NCI-H2081 (cell line): ENCODE measurements at regions not wholly inside any gene's neighbourhood (a gene's known extent, or its start where the extent isn't known, plus 50 kb on each side); places are given as distances from the start of the nearest gene placed in this dataset.
"Not testable (repeated sequence)": the region's sequence is repeated elsewhere in the genome, so short reads cannot be mapped to it uniquely, and the experiment has no call there.

Source experiments
- DNase-seq, 2 experiments: peaks; one replicate each; lab custom pipeline; 2025; lab: John Stamatoyannopoulos, UW

- no peak for DNase-seq
Observed at GRCh38 chr16:65313936-65314626, 192.2 kb upstream of the CDH11 start.

- no peak for DNase-seq
Observed at GRCh38 chr16:65312795-65313194, 190.9 kb upstream of the CDH11 start.

- no peak for DNase-seq
Observed at GRCh38 chr16:65312071-65312470, 190.2 kb upstream of the CDH11 start.

GRCh38 chr16:65310491-65310890, 188.6 kb upstream of the CDH11 start:
- not testable (repeated sequence) for DNase-seq

GRCh38 chr16:65309354-65309753, 187.5 kb upstream of the CDH11 start:
- DNase-seq: no peak

GRCh38 chr16:65308506-65308905, 186.6 kb upstream of the CDH11 start:
- DNase-seq: no peak

- no peak for DNase-seq
Observed at GRCh38 chr16:65307286-65307685, 185.4 kb upstream of the CDH11 start.

- no peak for DNase-seq
Observed at GRCh38 chr16:65306722-65307121, 184.9 kb upstream of the CDH11 start.

- no peak for DNase-seq
Observed at GRCh38 chr16:65306300-65306699, 184.4 kb upstream of the CDH11 start.

GRCh38 chr16:65305266-65305959, 183.6 kb upstream of the CDH11 start:
- no peak for DNase-seq

GRCh38 chr16:65301029-65301428, 179.2 kb upstream of the CDH11 start:
- DNase-seq: no peak

GRCh38 chr16:65297453-65297852, 175.6 kb upstream of the CDH11 start:
- DNase-seq: no peak

GRCh38 chr16:65295527-65295926, 173.7 kb upstream of the CDH11 start:
- DNase-seq: no peak

GRCh38 chr16:65294708-65295107, 172.8 kb upstream of the CDH11 start:
- DNase-seq: no peak

GRCh38 chr16:65294165-65294564, 172.3 kb upstream of the CDH11 start:
- DNase-seq: no peak

- DNase-seq: no peak
Observed at GRCh38 chr16:65289022-65289421, 167.2 kb upstream of the CDH11 start.

- no peak for DNase-seq
Observed at GRCh38 chr16:65287307-65287706, 165.4 kb upstream of the CDH11 start.

- no peak for DNase-seq
Observed at GRCh38 chr16:65285128-65286048, 163.5 kb upstream of the CDH11 start.

- DNase-seq: no peak
Observed at GRCh38 chr16:65284626-65285025, 162.8 kb upstream of the CDH11 start.

GRCh38 chr16:65283181-65283651, 161.4 kb upstream of the CDH11 start:
- no peak for DNase-seq

GRCh38 chr16:65281586-65281985, 159.7 kb upstream of the CDH11 start:
- DNase-seq: no peak

- DNase-seq: no peak
Observed at GRCh38 chr16:65280845-65281512, 159.1 kb upstream of the CDH11 start.
